CD14-positive monocyte (primary cell): ENCODE measurements at regions not wholly inside any gene's neighbourhood (a gene's known extent, or its start where the extent isn't known, plus 50 kb on each side); places are given as distances from the start of the nearest gene placed in this dataset.

Source experiments
- DNase-seq, 3 donors: peaks; one replicate each; pipeline ENCODE4 v3.0.0-alpha.2; 2011 to 2022
- H2AFZ ChIP-seq: 2 replicates; pipeline ENCODE4 v1.6.0; 2012; ENCODE audit warnings: mild to moderate bottlenecking, low read depth, low read length, inconsistent platforms; ENCODE audit not compliant: insufficient read depth, poor library complexity, severe bottlenecking
- H3K27ac ChIP-seq, 2 donors: 1 replicate in 1 of 2; 2 replicates in 1 of 2; pipeline ENCODE4 v1.5.1; 2012 to 2013; ENCODE audit warnings: low read length in 2 of 2, control low read depth in 1 of 2, inconsistent platforms in 1 of 2, low read depth in 1 of 2, mild to moderate bottlenecking in 1 of 2
- H3K27me3 ChIP-seq, 2 donors: one replicate each; pipeline versions ENCODE4 v1.6.0 to v1.6.1; 2011 to 2013; ENCODE audit warnings: low read length in 2 of 2; ENCODE audit not compliant: control insufficient read depth in 2 of 2, insufficient read depth in 2 of 2
- H3K36me3 ChIP-seq, 2 donors: replicated peaks in 1 of 2; 1 replicate in 1 of 2; 2 replicates in 1 of 2; pipeline versions ENCODE4 v1.5.1 to v1.6.1; 2012 to 2013; ENCODE audit warnings: low read length in 2 of 2, control low read depth in 1 of 2, inconsistent platforms in 1 of 2, mild to moderate bottlenecking in 1 of 2; ENCODE audit not compliant: insufficient read depth in 2 of 2, control insufficient read depth in 1 of 2
- H3K4me1 ChIP-seq, 2 donors: 1 replicate in 1 of 2; 2 replicates in 1 of 2; pipeline versions ENCODE4 v1.5.1 to v1.6.1; 2012 to 2013; ENCODE audit warnings: low read length in 2 of 2, control low read depth in 1 of 2, inconsistent platforms in 1 of 2, mild to moderate bottlenecking in 1 of 2, moderate library complexity in 1 of 2; ENCODE audit not compliant: insufficient read depth in 2 of 2, control insufficient read depth in 1 of 2
- H3K4me2 ChIP-seq: replicated peaks from 2 replicates; pipeline ENCODE3; 2012; ENCODE audit warnings: low read length, moderate library complexity, mild to moderate bottlenecking; ENCODE audit not compliant: poor library complexity, severe bottlenecking; ENCODE audit errors: extremely low read depth
- H3K4me3 ChIP-seq, 3 experiments: fragments of 200-600 bp in 1 of 3; sonication (generic) in 1 of 3; replicated peaks in 1 of 3; 1 replicate in 2 of 3; 2 replicates in 1 of 3; pipeline ENCODE4 v1.5.1; 2011 to 2013; ENCODE audit warnings: low read length in 3 of 3, mild to moderate bottlenecking in 3 of 3, control low read depth in 2 of 3, low read depth in 2 of 3, inconsistent platforms in 1 of 3, moderate library complexity in 1 of 3
- H3K79me2 ChIP-seq: 2 replicates; pipeline ENCODE4 v1.6.0; 2012; ENCODE audit warnings: mild to moderate bottlenecking, control low read depth, inconsistent platforms, low read length, moderate library complexity; ENCODE audit not compliant: insufficient read depth
- H3K9ac ChIP-seq: 2 replicates; pipeline ENCODE4 v1.6.0; 2017; ENCODE audit warnings: low read length, mild to moderate bottlenecking; ENCODE audit not compliant: insufficient read depth, poor library complexity, severe bottlenecking
- H3K9me3 ChIP-seq, 2 donors: replicated peaks in 1 of 2; 1 replicate in 1 of 2; 2 replicates in 1 of 2; pipeline versions ENCODE4 v1.5.1 to v1.6.1; 2012 to 2013; ENCODE audit warnings: low read length in 2 of 2, control low read depth in 1 of 2; ENCODE audit not compliant: control insufficient read depth in 1 of 2, insufficient read depth in 1 of 2
- H4K20me1 ChIP-seq: 2 replicates; pipeline ENCODE4 v1.6.0; 2012; ENCODE audit warnings: mild to moderate bottlenecking, low read length, control low read depth, moderate library complexity; ENCODE audit not compliant: insufficient read depth
- H3K27ac Mint-ChIP-seq, 7 donors: one replicate each; pipeline ENCODE4 v1.8.0; 2020; ENCODE audit warnings: mild to moderate bottlenecking in 7 of 7, mixed read lengths in 7 of 7, moderate library complexity in 6 of 7, inconsistent platforms in 2 of 7
- H3K27me3 Mint-ChIP-seq, 3 donors: one replicate each; pipeline ENCODE4 v1.8.0; 2021 to 2022; ENCODE audit warnings: low read depth in 3 of 3, mild to moderate bottlenecking in 3 of 3, mixed read lengths in 3 of 3, moderate library complexity in 3 of 3, inconsistent platforms in 1 of 3
- H3K36me3 Mint-ChIP-seq, 2 donors: one replicate each; pipeline ENCODE4 v1.8.0; 2020; ENCODE audit warnings: mixed read lengths in 2 of 2, inconsistent platforms in 1 of 2, mild to moderate bottlenecking in 1 of 2
- H3K4me1 Mint-ChIP-seq: one replicate; pipeline ENCODE4 v1.8.0; 2020; ENCODE audit warnings: mild to moderate bottlenecking, mixed read lengths
- H3K4me3 Mint-ChIP-seq, 2 donors: one replicate each; pipeline ENCODE4 v1.8.0; 2020; ENCODE audit warnings: mild to moderate bottlenecking in 2 of 2, mixed read lengths in 2 of 2, moderate library complexity in 1 of 2
- H3K9me3 Mint-ChIP-seq, 7 donors: one replicate each; pipeline ENCODE4 v1.8.0; 2020 to 2022; ENCODE audit warnings: mixed read lengths in 7 of 7, mild to moderate bottlenecking in 6 of 7, moderate library complexity in 6 of 7, inconsistent platforms in 2 of 7
- WGBS: methylation state at CpG from one replicate; pipeline ENCODE4 v1.1.5; 2013; ENCODE audit warnings: missing lambda C conversion rate; ENCODE audit not compliant: insufficient coverage; 5-methylcytosine and 5-hydroxymethylcytosine counted together
- intact Hi-C, 2 donors: fragments of 100-400 bp; cut with micrococcal nuclease; formaldehyde crosslinking; loops; one replicate each; pipeline versions ENCODE4 v1.15.0 to v1.15.1; 2023
- TF ChIP-seq, protein P1 (sequence below): fragments of 200-600 bp; IDR thresholded peaks from one replicate; pipeline ENCODE4 v1.8.0; 2022; ENCODE audit warnings: antibody characterized with exemption, mild to moderate bottlenecking

DNA sequence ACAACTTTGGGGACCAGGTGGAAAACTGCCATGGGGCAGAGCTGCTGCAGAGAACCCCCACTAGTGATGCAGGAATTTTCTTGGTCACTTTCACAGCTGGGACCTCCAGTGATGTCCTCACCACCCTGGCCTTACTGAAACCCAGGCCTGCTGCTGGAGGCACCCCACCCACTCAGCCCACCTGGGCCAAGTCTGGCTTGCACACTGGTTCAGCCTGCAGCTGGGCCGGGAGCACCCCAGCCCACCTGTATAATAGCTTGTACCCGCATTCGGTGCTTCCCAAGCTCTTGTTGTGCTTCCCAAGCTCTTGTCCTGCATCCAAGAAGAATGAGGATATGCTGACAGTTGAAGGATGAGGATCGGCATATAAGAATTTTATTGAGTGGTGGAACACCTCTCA is 86.4 kb upstream of the ZMAT1 start:
- Histone ChIP-seq H3K79me2 (no peaks in the 10 kb centered on the region), H3K4me3 (no peak overlapping the region), H3K9ac (no peak overlapping the region), H3K4me1 (no peaks in the 10 kb centered on the region), H2AFZ (no peak overlapping the region), H3K27me3 (no peaks in the 10 kb centered on the region), H4K20me1 (no peaks in the 10 kb centered on the region), H3K36me3 (no peaks in the 10 kb centered on the region), H3K9me3 (no peaks in the 10 kb centered on the region), H3K27ac (no peak overlapping the region), H3K4me2 (no peak overlapping the region)
- Mint-ChIP-seq H3K27ac (no peak overlapping the region), H3K9me3 (peaks cover 7 to 13% (median 9%) of the 10 kb centered on the region in 7 donors), H3K4me3 (no peak overlapping the region), H3K27me3 (no peaks in the 10 kb centered on the region), H3K36me3 (no peaks in the 10 kb centered on the region), H3K4me1 (no peaks in the 10 kb centered on the region)
- intact Hi-C loops, result no loop called here
- TF ChIP-seq, protein P1, sequence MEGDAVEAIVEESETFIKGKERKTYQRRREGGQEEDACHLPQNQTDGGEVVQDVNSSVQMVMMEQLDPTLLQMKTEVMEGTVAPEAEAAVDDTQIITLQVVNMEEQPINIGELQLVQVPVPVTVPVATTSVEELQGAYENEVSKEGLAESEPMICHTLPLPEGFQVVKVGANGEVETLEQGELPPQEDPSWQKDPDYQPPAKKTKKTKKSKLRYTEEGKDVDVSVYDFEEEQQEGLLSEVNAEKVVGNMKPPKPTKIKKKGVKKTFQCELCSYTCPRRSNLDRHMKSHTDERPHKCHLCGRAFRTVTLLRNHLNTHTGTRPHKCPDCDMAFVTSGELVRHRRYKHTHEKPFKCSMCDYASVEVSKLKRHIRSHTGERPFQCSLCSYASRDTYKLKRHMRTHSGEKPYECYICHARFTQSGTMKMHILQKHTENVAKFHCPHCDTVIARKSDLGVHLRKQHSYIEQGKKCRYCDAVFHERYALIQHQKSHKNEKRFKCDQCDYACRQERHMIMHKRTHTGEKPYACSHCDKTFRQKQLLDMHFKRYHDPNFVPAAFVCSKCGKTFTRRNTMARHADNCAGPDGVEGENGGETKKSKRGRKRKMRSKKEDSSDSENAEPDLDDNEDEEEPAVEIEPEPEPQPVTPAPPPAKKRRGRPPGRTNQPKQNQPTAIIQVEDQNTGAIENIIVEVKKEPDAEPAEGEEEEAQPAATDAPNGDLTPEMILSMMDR, result no peak
- 86% methylated on average over 1 of the region's 4 CpGs for WGBS
- no peak for DNase-seq

DNA sequence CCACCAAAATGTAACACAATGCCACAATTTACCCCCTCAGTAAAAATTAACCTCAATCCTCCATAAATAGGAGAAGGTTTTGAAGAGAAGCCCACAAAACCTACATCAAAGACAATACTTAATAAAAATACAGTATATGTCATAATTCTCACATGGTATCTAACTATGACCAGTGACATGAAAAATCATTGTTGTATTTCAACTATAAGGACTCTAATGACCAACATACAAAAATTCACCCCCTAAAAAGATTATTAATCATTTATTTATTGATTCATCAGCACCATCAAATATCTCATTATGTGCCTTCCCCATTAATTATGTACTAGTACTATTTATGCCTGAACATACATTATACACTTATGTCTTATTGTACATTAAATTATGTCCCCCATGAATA is 77.1 kb upstream of the ZMAT1 start:
- no peak overlapping the region for H3K4me3 ChIP-seq
- H3K4me1 ChIP-seq, result no peaks in the 10 kb centered on the region
- no peak overlapping the region for H3K27ac ChIP-seq
- peaks cover 0 to 4% of the 10 kb centered on the region in 2 donors for H3K9me3 ChIP-seq
- H2AFZ ChIP-seq, result no peak overlapping the region
- H4K20me1 ChIP-seq, result no peaks in the 10 kb centered on the region
- no peaks in the 10 kb centered on the region for H3K79me2 ChIP-seq
- Mint-ChIP-seq H3K36me3 (no peaks in the 10 kb centered on the region), H3K4me1 (no peaks in the 10 kb centered on the region), H3K9me3 (peaks cover 0 to 7% (median 1%) of the 10 kb centered on the region in 7 donors), H3K27ac (no peak overlapping the region), H3K4me3 (no peak overlapping the region), H3K27me3 (peaks cover 0 to 2% (median 0%) of the 10 kb centered on the region in 3 donors)
- DNase-seq, result no peak
- H3K4me2 ChIP-seq, result no peak overlapping the region
- TF ChIP-seq, protein P1, result no peak
- no peak overlapping the region for H3K9ac ChIP-seq
- no peaks in the 10 kb centered on the region for H3K36me3 ChIP-seq
- no peaks in the 10 kb centered on the region for H3K27me3 ChIP-seq
- intact Hi-C loops, result no loop called here
